ENCODE measurements at regions not wholly inside any gene's neighbourhood (a gene's known extent, or its start where the extent isn't known, plus 50 kb on each side); places are given as distances from the start of the nearest gene placed in this dataset.

DNA sequence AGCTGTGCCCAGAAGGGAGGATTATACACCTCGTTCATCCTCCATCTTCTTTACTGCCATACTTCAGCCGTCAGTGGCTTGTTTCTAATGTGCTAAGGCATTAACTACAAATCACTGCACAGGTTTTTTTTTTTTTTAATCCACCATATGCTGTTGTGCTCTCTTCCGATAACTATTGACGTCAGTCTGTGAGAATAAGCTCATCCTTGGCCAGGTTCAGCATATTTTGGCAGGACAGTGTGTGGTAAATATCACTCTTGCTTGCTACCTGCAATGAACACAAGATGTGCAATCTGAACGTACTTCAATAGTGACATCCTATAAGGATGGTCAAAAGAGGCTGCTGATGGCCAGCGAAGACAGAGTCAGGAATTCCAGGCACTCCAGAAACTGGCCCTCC, 2030.7 kb upstream of the PCDH20 start:
- TF ChIP-seq, protein P1, sequence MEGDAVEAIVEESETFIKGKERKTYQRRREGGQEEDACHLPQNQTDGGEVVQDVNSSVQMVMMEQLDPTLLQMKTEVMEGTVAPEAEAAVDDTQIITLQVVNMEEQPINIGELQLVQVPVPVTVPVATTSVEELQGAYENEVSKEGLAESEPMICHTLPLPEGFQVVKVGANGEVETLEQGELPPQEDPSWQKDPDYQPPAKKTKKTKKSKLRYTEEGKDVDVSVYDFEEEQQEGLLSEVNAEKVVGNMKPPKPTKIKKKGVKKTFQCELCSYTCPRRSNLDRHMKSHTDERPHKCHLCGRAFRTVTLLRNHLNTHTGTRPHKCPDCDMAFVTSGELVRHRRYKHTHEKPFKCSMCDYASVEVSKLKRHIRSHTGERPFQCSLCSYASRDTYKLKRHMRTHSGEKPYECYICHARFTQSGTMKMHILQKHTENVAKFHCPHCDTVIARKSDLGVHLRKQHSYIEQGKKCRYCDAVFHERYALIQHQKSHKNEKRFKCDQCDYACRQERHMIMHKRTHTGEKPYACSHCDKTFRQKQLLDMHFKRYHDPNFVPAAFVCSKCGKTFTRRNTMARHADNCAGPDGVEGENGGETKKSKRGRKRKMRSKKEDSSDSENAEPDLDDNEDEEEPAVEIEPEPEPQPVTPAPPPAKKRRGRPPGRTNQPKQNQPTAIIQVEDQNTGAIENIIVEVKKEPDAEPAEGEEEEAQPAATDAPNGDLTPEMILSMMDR (conservative IDR thresholded peaks at IDR 0.05; ENCODE audit: low read length), result no peak
- no peak for TF ChIP-seq EZH2phosphoT487 (IDR thresholded peaks at IDR 0.05; ENCODE audit: borderline replicate concordance)

Measured in Loucy (cell line).